ENCODE measurements at regions not wholly inside any gene's neighbourhood (a gene's known extent, or its start where the extent isn't known, plus 50 kb on each side); places are given as distances from the start of the nearest gene placed in this dataset.
A peak's percentile ranks its signal among the peaks of the same experiment; 100 is the strongest.
"Not testable (repeated sequence)": the region's sequence is repeated elsewhere in the genome, so short reads cannot be mapped to it uniquely, and the experiment has no call there.

GRCh38 chr2:6143812-6144211 lies 451.6 kb downstream of the SOX11 start:
- no peak for TF ChIP-seq CTCF (IDR thresholded peaks at IDR 0.05)
- H3K27ac Mint-ChIP-seq, result no peak overlapping the region
- H3K4me3 Mint-ChIP-seq, result no peak overlapping the region
- no peaks in the 10 kb centered on the region for H3K4me1 Mint-ChIP-seq
- H3K36me3 Mint-ChIP-seq (ENCODE audit: low read depth), result peaks cover 12% of the 10 kb centered on the region
- no peaks in the 10 kb centered on the region for H3K27me3 Mint-ChIP-seq (ENCODE audit: low read depth, poor library complexity)
- peaks cover 31% of the 10 kb centered on the region for H3K9me3 Mint-ChIP-seq
- no peak for DNase-seq

- not testable (repeated sequence) for H3K27ac Mint-ChIP-seq; H3K36me3 Mint-ChIP-seq (ENCODE audit: low read depth); H3K4me3 Mint-ChIP-seq; H3K27me3 Mint-ChIP-seq (ENCODE audit: low read depth, poor library complexity); H3K4me1 Mint-ChIP-seq; DNase-seq
- H3K9me3 Mint-ChIP-seq, result peaks cover 12% of the 10 kb centered on the region
These were observed 455.0 kb downstream of the SOX11 start for GRCh38 chr2:6147215-6147614.

- TF ChIP-seq CTCF (IDR thresholded peaks at IDR 0.05), result no peak
- no peak for DNase-seq
- Mint-ChIP-seq H3K4me1 (no peaks in the 10 kb centered on the region), H3K27ac (no peak overlapping the region), H3K9me3 (peaks cover 11% of the 10 kb centered on the region), H3K36me3 (ENCODE audit: low read depth) (no peaks in the 10 kb centered on the region), H3K27me3 (ENCODE audit: low read depth, poor library complexity) (peaks cover 4% of the 10 kb centered on the region), H3K4me3 (no peak overlapping the region)
These were observed 456.7 kb downstream of the SOX11 start for GRCh38 chr2:6148882-6149281.

- TF ChIP-seq CTCF (IDR thresholded peaks at IDR 0.05), result no peak
- Mint-ChIP-seq H3K4me1 (peaks cover 36% of the 10 kb centered on the region), H3K27me3 (ENCODE audit: low read depth, poor library complexity) (peaks cover 4% of the 10 kb centered on the region), H3K9me3 (peaks cover 11% of the 10 kb centered on the region), H3K4me3 (no peak overlapping the region), H3K36me3 (ENCODE audit: low read depth) (no peaks in the 10 kb centered on the region), H3K27ac (peak overlapping the region; percentile 59)
- DNase-seq, result no peak
These were observed 467.4 kb downstream of the SOX11 start for GRCh38 chr2:6159606-6160005.

GRCh38 chr2:6163932-6164331 lies 471.7 kb downstream of the SOX11 start:
- H3K4me1 Mint-ChIP-seq, result peaks cover 36% of the 10 kb centered on the region
- peaks cover 11% of the 10 kb centered on the region for H3K9me3 Mint-ChIP-seq
- no peak for DNase-seq
- TF ChIP-seq CTCF (IDR thresholded peaks at IDR 0.05), result no peak
- H3K27me3 Mint-ChIP-seq (ENCODE audit: low read depth, poor library complexity), result peaks cover 9% of the 10 kb centered on the region
- no peak overlapping the region for H3K27ac Mint-ChIP-seq
- no peaks in the 10 kb centered on the region for H3K36me3 Mint-ChIP-seq (ENCODE audit: low read depth)
- H3K4me3 Mint-ChIP-seq, result no peak overlapping the region

GRCh38 chr2:6164986-6165747 lies 473.0 kb downstream of the SOX11 start:
- H3K9me3 Mint-ChIP-seq, result peaks cover 11% of the 10 kb centered on the region
- H3K4me3 Mint-ChIP-seq, result no peak overlapping the region
- peaks cover 9% of the 10 kb centered on the region for H3K27me3 Mint-ChIP-seq (ENCODE audit: low read depth, poor library complexity)
- no peak for DNase-seq
- peaks cover 26% of the 10 kb centered on the region for H3K4me1 Mint-ChIP-seq
- H3K27ac Mint-ChIP-seq, result no peak overlapping the region
- TF ChIP-seq CTCF (IDR thresholded peaks at IDR 0.05), result no peak
- H3K36me3 Mint-ChIP-seq (ENCODE audit: low read depth), result no peaks in the 10 kb centered on the region
